ENCODE measurements at regions not wholly inside any gene's neighbourhood (a gene's known extent, or its start where the extent isn't known, plus 50 kb on each side); places are given as distances from the start of the nearest gene placed in this dataset.

GRCh38 chr10:3009341-3009740, 58.0 kb upstream of the PFKP start:
- intact Hi-C loops (cut with DNase I): no loop called here
- H3K27me3 ChIP-seq: peaks cover 0 to 33% (median 6%) of the 10 kb centered on the region in 3 donors
- H3K9me3 ChIP-seq: peaks cover 0 to 5% (median 2%) of the 10 kb centered on the region in 4 donors
- no peaks in the 10 kb centered on the region for H3K36me3 ChIP-seq
- H3K4me3 ChIP-seq: no peak overlapping the region
- WGBS, 2 donors: 23 to 43% methylated on average over 6 of the region's 6 CpGs
- no peak for DNase-seq
- H3K27ac ChIP-seq: no peak overlapping the region
- peaks cover 0 to 10% (median 9%) of the 10 kb centered on the region in 4 donors for H3K4me1 ChIP-seq
- TF ChIP-seq EP300 (IDR thresholded peaks at IDR 0.05): no peak
- TF ChIP-seq CTCF (IDR thresholded peaks at IDR 0.05): no peak
- no peak for TF ChIP-seq POLR2AphosphoS5 (IDR thresholded peaks at IDR 0.05)
- no peak for TF ChIP-seq POLR2A (IDR thresholded peaks at IDR 0.05)

- intact Hi-C loops (cut with DNase I): no loop called here
- peaks cover 0 to 10% (median 9%) of the 10 kb centered on the region in 4 donors for H3K4me1 ChIP-seq
- H3K27ac ChIP-seq: no peak overlapping the region
- DNase-seq: no peak
- H3K9me3 ChIP-seq: peaks cover 0 to 5% (median 2%) of the 10 kb centered on the region in 4 donors
- peaks cover 0 to 26% (median 6%) of the 10 kb centered on the region in 3 donors for H3K27me3 ChIP-seq
- TF ChIP-seq POLR2AphosphoS5 (IDR thresholded peaks at IDR 0.05): no peak
- no peak for TF ChIP-seq CTCF (IDR thresholded peaks at IDR 0.05)
- TF ChIP-seq POLR2A (IDR thresholded peaks at IDR 0.05): no peak
- no peak for TF ChIP-seq EP300 (IDR thresholded peaks at IDR 0.05)
- H3K4me3 ChIP-seq: no peak overlapping the region
- 43 to 83% methylated on average over 12 of the region's 12 CpGs for WGBS, 2 donors
- H3K36me3 ChIP-seq: no peaks in the 10 kb centered on the region
Measured at GRCh38 chr10:3008518-3009195, 58.7 kb upstream of the PFKP start.

- H3K4me1 ChIP-seq: peaks cover 0 to 10% (median 9%) of the 10 kb centered on the region in 4 donors
- 88 to 91% methylated on average over 1 of the region's 1 CpG for WGBS, 2 donors
- intact Hi-C loops (cut with DNase I): no loop called here
Measured at GRCh38 chr10:3006607-3007006, 60.7 kb upstream of the PFKP start.

GRCh38 chr10:3006093-3006492, 61.3 kb upstream of the PFKP start:
- no peaks in the 10 kb centered on the region for H3K36me3 ChIP-seq
- H3K4me1 ChIP-seq: peaks cover 0 to 10% (median 9%) of the 10 kb centered on the region in 4 donors
- H3K9me3 ChIP-seq: no peaks in the 10 kb centered on the region
- TF ChIP-seq POLR2A (IDR thresholded peaks at IDR 0.05) (no peak), EP300 (IDR thresholded peaks at IDR 0.05) (no peak), CTCF (IDR thresholded peaks at IDR 0.05) (no peak), POLR2AphosphoS5 (IDR thresholded peaks at IDR 0.05) (no peak)
- 66 to 77% methylated on average over 3 of the region's 3 CpGs for WGBS, 2 donors
- H3K27me3 ChIP-seq: peaks cover 0 to 3% (median 0%) of the 10 kb centered on the region in 3 donors
- intact Hi-C loops (cut with DNase I): no loop called here
- no peak overlapping the region for H3K27ac ChIP-seq
- no peak overlapping the region for H3K4me3 ChIP-seq
- no peak for DNase-seq

More at GRCh38 chr10:3006607-3007006, 60.7 kb upstream of the PFKP start:
- Histone ChIP-seq H3K27ac (no peak overlapping the region), H3K27me3 (peaks cover 0 to 5% (median 0%) of the 10 kb centered on the region in 3 donors), H3K9me3 (no peaks in the 10 kb centered on the region), H3K36me3 (no peaks in the 10 kb centered on the region), H3K4me3 (no peak overlapping the region)
- no peak for TF ChIP-seq EP300 (IDR thresholded peaks at IDR 0.05)
- no peak for TF ChIP-seq POLR2AphosphoS5 (IDR thresholded peaks at IDR 0.05)
- TF ChIP-seq CTCF (IDR thresholded peaks at IDR 0.05): no peak
- TF ChIP-seq POLR2A (IDR thresholded peaks at IDR 0.05): no peak
- DNase-seq: no peak

All from sigmoid colon (tissue), 6 donors.